GM12875 (cell line): ENCODE measurements at regions not wholly inside any gene's neighbourhood (a gene's known extent, or its start where the extent isn't known, plus 50 kb on each side); places are given as distances from the start of the nearest gene placed in this dataset.
"Not testable (repeated sequence)": the region's sequence is repeated elsewhere in the genome, so short reads cannot be mapped to it uniquely, and the experiment has no call there.

Source experiments
- H3K4me3 ChIP-seq: one replicate; pipeline ENCODE4 v1.5.1; 2011; ENCODE audit warnings: low read depth, low read length, control low read depth
- CTCF ChIP-seq: IDR thresholded peaks from 2 replicates; pipeline ENCODE4 v1.5.1; 2011; ENCODE audit warnings: low read depth, mild to moderate bottlenecking, control low read depth, inconsistent platforms, low read length, moderate library complexity, borderline replicate concordance; ENCODE audit not compliant: insufficient read depth

DNA sequence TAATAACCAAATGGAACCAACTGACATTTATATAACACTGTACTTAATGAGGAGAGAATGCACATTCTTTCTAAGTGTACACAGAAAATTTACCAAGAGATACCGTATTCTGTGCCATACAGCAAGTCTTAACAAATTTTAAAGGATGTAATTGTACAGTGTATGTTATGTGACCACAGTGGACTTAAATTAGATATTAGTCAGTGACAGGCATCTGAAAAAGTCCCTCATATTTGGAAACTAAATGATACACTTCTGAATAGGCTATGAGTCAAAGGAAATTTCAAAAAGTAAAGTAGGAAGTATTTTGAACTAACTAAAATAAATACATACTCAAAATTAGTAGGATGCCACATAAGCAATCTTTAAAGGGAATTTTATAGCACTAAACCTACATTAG, 59.6 kb upstream of the P3H2 start:
- TF ChIP-seq CTCF: no peak

GRCh38 chr3:190178779-190179178, 58.1 kb upstream of the P3H2 start:
- no peak overlapping the region for H3K4me3 ChIP-seq
- TF ChIP-seq CTCF: no peak

More for the DNA sequence above, 59.6 kb upstream of the P3H2 start:
- no peak overlapping the region for H3K4me3 ChIP-seq

- not testable (repeated sequence) for H3K4me3 ChIP-seq
These were observed 56.3 kb upstream of the P3H2 start for GRCh38 chr3:190176933-190177525.

- H3K4me3 ChIP-seq: not testable (repeated sequence)
These were observed 55.4 kb upstream of the P3H2 start for GRCh38 chr3:190176106-190176505.

DNA sequence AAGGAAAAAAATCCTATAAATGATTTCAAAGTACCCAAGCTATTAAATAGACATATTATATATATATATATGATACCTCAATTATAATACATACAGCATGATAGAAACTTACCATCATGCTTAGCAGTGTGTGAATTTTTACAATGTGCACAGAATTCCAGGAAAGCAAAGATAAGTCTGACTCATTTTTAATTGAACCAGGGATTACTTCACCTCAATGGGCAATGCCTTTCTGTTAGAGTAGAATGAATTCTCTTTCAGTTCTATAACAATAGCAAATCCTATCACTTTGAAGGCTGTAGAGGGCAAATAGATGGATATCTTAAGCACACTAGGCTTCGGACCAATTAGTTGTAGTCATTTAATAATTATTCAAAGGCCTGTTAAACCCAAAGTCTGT, 54.8 kb upstream of the P3H2 start:
- H3K4me3 ChIP-seq: no peak overlapping the region
- TF ChIP-seq CTCF: no peak

- H3K4me3 ChIP-seq: no peak overlapping the region
These were observed 53.8 kb upstream of the P3H2 start for GRCh38 chr3:190174471-190174870.

GRCh38 chr3:190173426-190173825, 52.7 kb upstream of the P3H2 start:
- no peak for TF ChIP-seq CTCF
- H3K4me3 ChIP-seq: no peak overlapping the region

More at GRCh38 chr3:190174471-190174870, 53.8 kb upstream of the P3H2 start:
- no peak for TF ChIP-seq CTCF

DNA sequence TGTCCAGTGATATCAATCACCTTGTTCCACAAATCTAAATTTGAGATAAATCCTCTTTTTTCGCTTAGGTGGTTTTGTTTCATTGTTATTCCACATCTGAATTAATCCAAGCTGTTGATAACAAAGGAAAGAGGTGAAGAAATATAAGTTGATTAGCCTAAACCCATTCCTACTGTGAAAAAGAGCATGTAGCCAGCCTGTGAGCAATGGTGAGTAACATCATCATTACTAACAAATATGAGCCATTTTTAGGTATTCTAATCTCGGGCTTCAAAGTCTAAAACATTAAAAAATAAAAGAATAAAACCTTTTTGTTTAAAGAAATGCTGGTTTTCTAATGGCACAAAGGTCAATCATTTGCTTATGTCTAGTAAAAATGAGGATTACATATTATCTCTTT, 52.1 kb upstream of the P3H2 start:
- TF ChIP-seq CTCF: no peak
- H3K4me3 ChIP-seq: no peak overlapping the region
